Stimulated activated naive B cell treated with anti-CD40 and anti-IgM and Interleukin-4, amounts not matched to agents 10 μg/mL and 1 μg/mL and 100 μg/mL, for 72 hours (primary cell): ENCODE measurements at regions not wholly inside any gene's neighbourhood (a gene's known extent, or its start where the extent isn't known, plus 50 kb on each side); places are given as distances from the start of the nearest gene placed in this dataset.

ENCODE experiments used
- ATAC-seq, 2 donors: fragments of 150-1000 bp; cut with Tn5 transposase; replicated peaks; 2 replicates each; pipeline ENCODE4 v1.10.0; 2021; ENCODE audit warnings: moderate library complexity in 1 of 2
- DNase-seq: peaks from one replicate; pipeline ENCODE4 v3.0.0; 2021
- H3K27ac Mint-ChIP-seq: one replicate; pipeline ENCODE4 v1.8.0; 2022; ENCODE audit warnings: mild to moderate bottlenecking, mixed read lengths
- H3K27me3 Mint-ChIP-seq, 2 donors: one replicate each; pipeline ENCODE4 v1.8.0; 2022; ENCODE audit warnings: mixed read lengths in 2 of 2
- H3K36me3 Mint-ChIP-seq, 2 donors: one replicate each; pipeline ENCODE4 v1.8.0; 2022; ENCODE audit warnings: mixed read lengths in 2 of 2, mild to moderate bottlenecking in 1 of 2
- H3K4me1 Mint-ChIP-seq, 2 donors: one replicate each; pipeline ENCODE4 v1.8.0; 2022; ENCODE audit warnings: mixed read lengths in 2 of 2, mild to moderate bottlenecking in 1 of 2
- H3K4me3 Mint-ChIP-seq, 2 donors: one replicate each; pipeline ENCODE4 v1.8.0; 2022; ENCODE audit warnings: mild to moderate bottlenecking in 2 of 2, mixed read lengths in 2 of 2, moderate library complexity in 1 of 2
- H3K9me3 Mint-ChIP-seq, 2 donors: one replicate each; pipeline ENCODE4 v1.8.0; 2022; ENCODE audit warnings: mixed read lengths in 2 of 2, mild to moderate bottlenecking in 1 of 2

DNA sequence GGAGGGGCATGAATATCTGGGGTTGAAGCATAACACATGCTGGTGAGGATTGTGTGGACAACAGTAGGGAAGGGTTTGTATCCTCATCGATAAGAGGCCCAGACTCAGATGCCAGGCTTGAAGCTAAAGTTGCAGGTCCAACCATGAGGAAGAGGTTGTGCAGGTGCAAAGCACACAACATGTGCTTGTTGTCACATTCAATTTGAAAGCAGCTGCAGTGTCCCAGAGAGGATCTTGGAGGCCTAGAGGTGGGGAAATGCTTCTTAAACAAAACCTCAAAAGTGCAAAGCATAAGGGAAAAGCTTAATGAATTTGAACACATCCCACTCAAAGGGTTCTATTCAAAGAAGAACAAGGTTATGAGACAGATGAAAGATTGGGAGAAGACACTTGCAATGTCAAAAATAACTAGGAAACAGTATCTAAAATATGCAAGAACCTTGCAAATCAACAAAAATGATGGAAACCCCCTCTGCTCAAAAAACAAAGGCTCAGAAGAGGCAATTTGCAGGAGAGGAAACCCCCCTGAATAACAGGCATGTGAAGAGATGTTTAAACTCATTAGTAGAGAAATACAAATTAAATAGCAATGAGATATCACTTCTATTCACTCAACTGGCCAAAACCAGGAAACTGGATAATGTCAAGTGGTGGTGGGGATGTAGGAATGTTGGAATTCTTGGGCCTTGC lies 187.1 kb downstream of the KATNAL1 start:
- H3K4me3 Mint-ChIP-seq, result no peak overlapping the region
- H3K27ac Mint-ChIP-seq, result peak overlapping the region; percentile 60
- peaks cover 3 to 4% of the 10 kb centered on the region in 2 donors for H3K9me3 Mint-ChIP-seq
- peak; percentile 44 to 46 for ATAC-seq
- DNase-seq, result no peak
- H3K27me3 Mint-ChIP-seq, result peaks cover 22 to 29% of the 10 kb centered on the region in 2 donors
- peaks cover 39 to 44% of the 10 kb centered on the region in 2 donors for H3K4me1 Mint-ChIP-seq
- H3K36me3 Mint-ChIP-seq, result no peaks in the 10 kb centered on the region

DNA sequence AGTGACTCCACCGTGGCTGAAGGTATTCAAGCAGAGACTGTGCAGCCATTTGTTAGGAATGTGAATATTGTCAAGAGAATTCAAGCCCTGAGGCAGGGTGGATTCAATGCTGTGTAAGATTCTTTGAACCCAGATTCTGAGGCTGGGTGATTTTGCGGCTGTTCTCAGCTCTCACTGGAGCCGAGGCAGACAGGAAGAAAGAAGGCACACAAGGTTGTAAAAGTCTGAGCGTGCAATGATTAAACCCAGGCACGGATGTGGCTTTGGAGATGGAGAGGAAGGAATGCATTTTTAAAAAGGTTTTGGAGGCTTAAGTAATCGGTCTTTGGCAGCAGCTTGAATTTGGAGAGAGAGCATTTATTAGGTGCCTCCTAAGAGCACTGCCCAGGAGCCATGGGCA lies 187.9 kb downstream of the KATNAL1 start:
- Mint-ChIP-seq H3K4me3 (no peak overlapping the region), H3K27ac (no peak overlapping the region), H3K36me3 (no peaks in the 10 kb centered on the region), H3K27me3 (peaks cover 22 to 29% of the 10 kb centered on the region in 2 donors), H3K4me1 (peaks cover 42 to 45% of the 10 kb centered on the region in 2 donors), H3K9me3 (peaks cover 3 to 4% of the 10 kb centered on the region in 2 donors)
- DNase-seq (no peak), ATAC-seq (no peak)

DNA sequence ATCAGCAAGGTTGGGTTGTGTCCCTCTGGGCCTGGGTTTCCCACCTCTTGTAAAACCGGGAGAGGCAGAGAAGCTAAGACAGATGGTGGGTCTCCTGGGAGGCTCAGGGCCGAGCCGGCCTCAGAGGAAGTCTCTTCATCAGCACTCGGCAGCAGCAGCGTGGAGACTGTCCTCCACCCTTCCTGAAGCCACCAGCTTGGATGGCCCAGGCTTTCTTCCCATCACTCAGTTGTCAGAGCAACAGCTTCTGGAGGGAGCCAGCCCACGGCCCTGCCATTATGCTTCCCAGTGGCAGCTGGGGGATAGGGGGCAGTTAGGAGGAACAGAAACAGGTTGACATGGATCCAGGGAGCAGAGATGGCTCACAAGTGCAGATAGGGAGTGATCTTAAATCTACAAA lies 191.0 kb downstream of the KATNAL1 start:
- ATAC-seq, result no peak
- H3K4me3 Mint-ChIP-seq, result no peak overlapping the region
- peaks cover 28 to 33% of the 10 kb centered on the region in 2 donors for H3K27me3 Mint-ChIP-seq
- no peaks in the 10 kb centered on the region for H3K36me3 Mint-ChIP-seq
- DNase-seq, result no peak
- H3K27ac Mint-ChIP-seq, result no peak overlapping the region
- peaks cover 36 to 37% of the 10 kb centered on the region in 2 donors for H3K4me1 Mint-ChIP-seq
- peaks cover 3 to 4% of the 10 kb centered on the region in 2 donors for H3K9me3 Mint-ChIP-seq

DNA sequence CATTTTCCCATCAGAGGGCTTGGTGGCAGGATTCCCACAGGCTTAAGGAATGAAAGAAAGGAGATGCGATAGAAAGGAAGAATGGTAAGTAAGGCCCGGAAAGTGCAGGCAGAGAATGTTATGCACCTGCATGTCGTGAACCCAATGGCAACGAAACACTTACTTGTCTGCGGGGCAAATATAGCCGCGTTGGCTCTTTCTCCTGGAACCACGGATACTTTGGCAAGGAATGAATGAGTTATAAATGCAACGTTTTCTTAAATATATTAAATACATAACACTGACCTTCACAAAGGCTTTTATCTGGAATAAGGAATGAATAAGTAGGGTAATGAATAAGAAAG lies 192.1 kb downstream of the KATNAL1 start:
- no peaks in the 10 kb centered on the region for H3K36me3 Mint-ChIP-seq
- H3K4me1 Mint-ChIP-seq, result peaks cover 25 to 29% of the 10 kb centered on the region in 2 donors
- H3K27ac Mint-ChIP-seq, result no peak overlapping the region
- ATAC-seq (no peak), DNase-seq (no peak)
- H3K9me3 Mint-ChIP-seq, result peaks cover 3 to 4% of the 10 kb centered on the region in 2 donors
- peak overlapping the region; percentile 78 to 81 for H3K4me3 Mint-ChIP-seq
- peaks cover 28 to 33% of the 10 kb centered on the region in 2 donors for H3K27me3 Mint-ChIP-seq

DNA sequence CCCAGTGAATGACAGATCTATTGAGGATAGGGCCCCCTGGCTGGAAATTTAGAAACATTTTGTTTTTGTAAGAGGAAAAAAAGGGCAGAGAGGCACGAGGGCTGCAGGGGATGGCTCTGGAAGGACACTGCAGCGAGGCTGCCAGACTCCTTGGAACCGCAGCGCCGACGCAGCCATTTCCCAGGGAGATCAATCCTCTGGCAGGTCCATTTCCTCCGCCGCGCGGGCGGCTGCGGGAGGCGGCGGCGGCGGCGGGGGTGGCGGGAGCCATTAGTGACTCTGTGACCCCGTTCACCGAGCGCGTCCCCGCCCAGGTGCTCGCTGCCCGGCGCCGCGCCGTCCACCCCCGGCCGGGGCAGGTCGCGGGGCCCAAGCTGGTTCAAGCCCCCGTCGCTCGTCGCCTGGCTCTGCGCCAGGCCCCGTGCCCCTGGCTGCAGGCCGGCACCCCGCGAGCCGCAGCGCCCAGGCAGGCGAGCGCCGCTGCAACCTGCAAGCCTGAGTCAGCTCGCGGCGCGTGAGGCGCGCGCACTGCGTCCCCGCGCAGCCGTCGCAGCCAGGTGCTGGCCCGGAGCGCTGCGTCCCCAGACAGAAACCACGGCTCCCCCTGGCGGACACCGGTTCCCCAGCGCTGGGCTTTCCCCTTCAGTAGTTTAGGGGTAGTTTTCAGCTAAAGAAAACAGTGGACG lies 192.6 kb downstream of the KATNAL1 start:
- Mint-ChIP-seq H3K9me3 (peaks cover 3 to 4% of the 10 kb centered on the region in 2 donors), H3K36me3 (no peaks in the 10 kb centered on the region), H3K4me3 (peak overlapping the region; percentile 81), H3K27me3 (peaks cover 28 to 30% of the 10 kb centered on the region in 2 donors), H3K27ac (peak overlapping the region; percentile 51), H3K4me1 (peaks cover 20 to 24% of the 10 kb centered on the region in 2 donors)
- DNase-seq (peak; percentile 82), ATAC-seq (peak; percentile 93 to 94)

DNA sequence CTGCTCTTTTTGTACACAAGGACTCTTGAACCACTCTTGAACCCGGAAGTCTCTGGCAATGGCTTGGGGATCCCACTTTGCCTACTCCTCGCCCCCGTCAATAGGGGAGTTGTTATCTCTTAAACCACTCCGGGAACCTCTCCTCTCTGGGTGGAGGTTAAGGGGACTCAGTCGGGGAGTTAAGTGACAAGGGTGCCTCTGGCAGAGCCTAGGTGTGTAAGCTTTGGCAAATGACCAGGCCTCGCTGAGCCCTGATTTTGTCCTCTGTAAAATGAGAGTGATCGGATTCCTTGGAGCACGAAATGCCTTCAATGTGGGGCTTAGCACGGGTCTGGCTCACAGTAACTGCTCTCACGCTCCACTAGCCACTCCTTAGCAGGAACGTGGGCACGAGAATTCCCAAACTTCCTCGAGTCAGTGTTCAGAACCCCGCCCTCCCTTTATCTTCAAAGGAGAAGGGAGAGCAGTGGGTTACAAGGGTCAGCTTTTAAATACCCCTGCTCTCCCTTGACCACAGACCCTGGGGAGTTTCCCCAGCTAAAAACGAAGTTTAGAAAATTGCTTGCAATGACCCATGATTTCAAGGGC lies 193.3 kb downstream of the KATNAL1 start:
- Mint-ChIP-seq H3K27ac (peak overlapping the region; percentile 51), H3K36me3 (no peaks in the 10 kb centered on the region), H3K9me3 (peaks cover 3 to 4% of the 10 kb centered on the region in 2 donors), H3K4me3 (peak overlapping the region; percentile 81), H3K4me1 (peaks cover 15 to 19% of the 10 kb centered on the region in 2 donors), H3K27me3 (peaks cover 21 to 23% of the 10 kb centered on the region in 2 donors)
- ATAC-seq (no peak), DNase-seq (no peak)

DNA sequence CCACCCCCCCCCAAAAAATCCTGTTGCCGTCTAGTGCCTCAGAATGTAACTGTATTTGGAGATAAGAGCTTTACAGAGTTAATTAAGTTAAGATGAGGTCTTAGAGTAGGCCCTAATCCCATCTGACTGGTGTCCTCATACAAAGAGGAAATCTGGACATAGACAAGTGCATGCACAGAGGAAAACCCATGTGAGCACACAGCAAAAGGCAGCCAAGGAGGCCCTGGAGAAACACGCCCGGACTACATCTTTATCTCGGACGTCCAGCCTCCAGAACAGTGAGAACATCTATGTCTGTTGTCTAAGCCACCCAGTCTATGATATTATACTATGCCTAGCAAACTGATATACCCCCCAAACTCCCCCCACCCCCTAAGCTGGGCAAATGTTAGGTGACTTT lies 193.8 kb downstream of the KATNAL1 start:
- Mint-ChIP-seq H3K4me3 (no peak overlapping the region), H3K27ac (no peak overlapping the region), H3K9me3 (peaks cover 3 to 4% of the 10 kb centered on the region in 2 donors), H3K36me3 (no peaks in the 10 kb centered on the region), H3K27me3 (peaks cover 20 to 22% of the 10 kb centered on the region in 2 donors), H3K4me1 (peaks cover 15 to 19% of the 10 kb centered on the region in 2 donors)
- ATAC-seq (no peak), DNase-seq (no peak)

DNA sequence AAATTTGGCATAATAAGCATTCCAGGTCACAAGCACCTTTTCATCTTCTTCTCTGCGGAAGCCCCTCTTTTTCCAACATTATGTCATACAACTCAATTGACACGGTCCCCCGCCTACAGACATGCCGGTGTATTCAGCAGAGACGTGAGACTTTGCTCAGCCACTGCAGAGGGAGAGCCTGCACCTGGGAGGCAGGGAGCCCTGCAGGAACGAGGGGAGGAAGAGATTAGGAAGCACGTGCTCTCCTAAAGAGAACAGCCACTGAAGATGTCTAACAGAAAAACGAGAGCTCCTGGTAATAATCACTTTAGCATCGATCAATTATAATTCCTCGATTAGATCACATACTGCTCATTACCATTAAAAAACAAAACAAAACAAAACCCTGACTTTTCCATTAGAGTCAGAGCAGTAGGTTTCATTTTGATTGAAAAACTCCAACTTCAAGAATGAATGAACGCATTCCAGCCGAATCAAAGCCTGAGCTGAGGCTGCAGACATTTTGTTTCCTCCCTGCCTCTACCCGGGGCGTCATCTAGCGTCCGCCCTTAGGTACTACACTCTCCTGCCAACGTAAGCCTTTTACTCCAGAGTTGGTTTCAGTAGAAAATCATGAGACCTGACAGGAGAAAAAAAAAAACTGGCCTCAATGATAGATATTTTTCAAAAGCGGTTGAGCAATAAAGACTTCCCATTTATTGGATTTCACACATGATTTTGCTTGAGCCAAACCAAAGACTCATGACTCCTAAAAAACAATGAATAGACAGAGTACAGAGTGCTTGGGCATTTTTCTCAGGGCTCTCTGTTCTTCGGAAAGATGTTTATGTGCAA lies 194.5 kb downstream of the KATNAL1 start:
- Mint-ChIP-seq H3K36me3 (no peaks in the 10 kb centered on the region), H3K27ac (no peak overlapping the region), H3K4me1 (peaks cover 15 to 19% of the 10 kb centered on the region in 2 donors), H3K4me3 (peak overlapping the region; percentile 66 to 76), H3K9me3 (peaks cover 3 to 4% of the 10 kb centered on the region in 2 donors), H3K27me3 (peaks cover 14 to 16% of the 10 kb centered on the region in 2 donors)
- DNase-seq (peak; percentile 56), ATAC-seq (peak; percentile 41 to 54)

DNA sequence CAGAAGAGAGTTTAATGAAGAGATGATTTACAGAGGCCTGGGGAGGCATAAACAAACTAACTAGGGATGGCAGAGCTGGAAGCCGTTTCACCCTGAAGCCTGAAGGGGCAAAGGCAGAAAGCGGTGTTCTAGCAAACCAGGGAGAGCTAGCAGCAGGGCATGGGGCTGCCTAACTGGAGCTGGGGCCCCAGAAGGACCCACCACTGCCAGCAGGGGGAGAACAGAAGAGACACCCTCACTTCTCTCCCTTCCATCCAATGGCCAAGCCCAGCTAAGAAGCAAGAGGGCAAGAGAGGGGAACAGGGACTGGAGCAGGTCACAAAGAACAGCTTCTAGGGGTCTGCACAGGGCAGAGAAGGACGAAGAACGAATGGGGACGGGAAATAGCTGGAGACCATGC lies 195.5 kb downstream of the KATNAL1 start:
- H3K4me3 Mint-ChIP-seq, result peak overlapping the region in 1 of 2 donors; percentile 7
- no peaks in the 10 kb centered on the region for H3K36me3 Mint-ChIP-seq
- H3K9me3 Mint-ChIP-seq, result no peaks in the 10 kb centered on the region
- H3K4me1 Mint-ChIP-seq, result peaks cover 15 to 19% of the 10 kb centered on the region in 2 donors
- peaks cover 12 to 14% of the 10 kb centered on the region in 2 donors for H3K27me3 Mint-ChIP-seq
- DNase-seq, result no peak
- ATAC-seq, result peak in 1 of 2 donors; percentile 29
- H3K27ac Mint-ChIP-seq, result no peak overlapping the region

DNA sequence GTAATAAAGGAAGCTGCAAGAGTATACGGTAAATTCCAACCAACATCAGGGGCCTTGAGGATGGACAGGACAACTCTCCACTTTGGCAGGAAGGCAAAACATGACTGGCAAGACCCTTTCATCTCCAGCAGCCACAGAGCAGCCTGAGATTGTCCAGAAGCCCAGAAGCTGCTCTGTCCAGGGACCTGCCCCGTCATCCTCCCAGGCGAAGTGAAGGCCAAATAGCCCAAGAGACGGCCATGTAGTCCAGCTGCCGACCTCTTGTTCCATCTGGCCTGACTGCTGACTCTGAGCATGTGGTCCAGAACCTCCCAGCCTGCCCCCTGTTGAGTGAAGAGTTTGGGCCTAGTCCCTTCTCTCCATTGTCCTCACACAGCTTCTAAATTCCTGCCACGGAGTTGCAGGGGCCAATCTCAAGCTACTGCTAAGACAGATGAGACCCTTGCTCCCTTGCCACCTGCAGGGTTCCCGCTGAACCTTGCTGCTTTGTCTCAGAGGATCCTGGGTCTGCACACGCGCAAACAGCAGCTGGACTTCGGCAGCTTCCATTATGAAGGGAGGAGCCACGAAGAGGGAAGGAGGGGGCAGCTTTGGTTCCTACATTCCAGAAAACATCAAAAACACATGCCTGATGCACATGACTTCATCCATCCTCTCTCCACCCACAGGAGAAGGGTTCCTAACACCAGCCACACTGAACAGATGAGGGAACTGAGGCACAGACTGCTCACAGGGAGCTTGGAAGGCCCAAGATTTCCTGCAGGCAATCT lies 196.9 kb downstream of the KATNAL1 start:
- DNase-seq (no peak), ATAC-seq (no peak)
- no peaks in the 10 kb centered on the region for H3K9me3 Mint-ChIP-seq
- H3K27ac Mint-ChIP-seq, result no peak overlapping the region
- H3K36me3 Mint-ChIP-seq, result no peaks in the 10 kb centered on the region
- H3K4me3 Mint-ChIP-seq, result no peak overlapping the region
- peaks cover 4 to 6% of the 10 kb centered on the region in 2 donors for H3K27me3 Mint-ChIP-seq
- peaks cover 15 to 16% of the 10 kb centered on the region in 2 donors for H3K4me1 Mint-ChIP-seq

DNA sequence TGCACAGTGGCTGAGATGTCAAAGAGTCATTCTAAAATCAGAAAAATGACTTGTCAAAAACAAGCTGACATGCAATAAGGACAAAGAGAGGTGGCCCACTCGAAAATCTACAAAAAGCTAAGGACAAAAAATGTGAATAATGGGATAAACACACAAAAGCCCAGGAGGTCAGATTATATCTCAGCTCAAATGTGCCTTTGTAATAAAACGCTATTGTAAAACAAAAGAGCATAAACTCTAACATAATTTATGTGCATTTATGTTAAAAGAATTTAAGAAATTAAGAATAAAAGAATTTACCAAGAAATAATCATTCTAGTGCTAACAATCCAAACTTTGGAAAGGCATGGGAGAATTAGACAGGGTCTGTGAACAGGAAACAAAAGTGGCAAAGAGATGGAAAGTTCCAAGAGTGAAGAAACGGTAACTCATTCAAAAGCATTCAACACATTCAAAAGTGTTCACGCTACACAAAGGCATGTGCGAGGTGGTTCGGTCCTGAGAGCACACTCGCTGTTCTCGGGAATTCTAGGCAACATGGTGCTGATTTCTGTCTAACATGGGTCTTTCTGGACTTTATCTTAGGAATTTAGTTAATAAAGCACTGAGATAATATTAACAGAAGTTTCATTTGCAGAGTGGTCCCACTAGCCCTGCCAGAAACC lies 197.7 kb downstream of the KATNAL1 start:
- no peak overlapping the region for H3K4me3 Mint-ChIP-seq
- H3K4me1 Mint-ChIP-seq, result peaks cover 13 to 15% of the 10 kb centered on the region in 2 donors
- ATAC-seq (no peak), DNase-seq (no peak)
- no peaks in the 10 kb centered on the region for H3K9me3 Mint-ChIP-seq
- no peak overlapping the region for H3K27ac Mint-ChIP-seq
- H3K27me3 Mint-ChIP-seq, result peaks cover 4 to 6% of the 10 kb centered on the region in 2 donors
- no peaks in the 10 kb centered on the region for H3K36me3 Mint-ChIP-seq

DNA sequence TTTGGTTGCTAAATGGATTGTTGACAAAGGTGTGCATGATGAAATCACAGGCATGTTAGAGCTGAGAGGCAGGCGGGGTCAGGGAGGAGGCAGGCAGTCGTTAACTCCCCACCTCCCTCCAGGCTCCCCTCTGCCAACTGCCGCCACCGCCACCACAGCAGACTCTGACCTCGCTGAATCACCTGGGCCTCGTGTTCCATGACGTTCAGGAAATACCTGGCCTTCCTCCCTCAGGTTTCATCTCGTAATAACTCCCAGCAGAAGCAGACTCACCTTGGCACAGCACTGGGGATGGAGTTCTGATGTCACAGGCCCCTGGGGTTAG lies 198.5 kb downstream of the KATNAL1 start:
- Mint-ChIP-seq H3K4me3 (no peak overlapping the region), H3K4me1 (peaks cover 9 to 10% of the 10 kb centered on the region in 2 donors), H3K9me3 (no peaks in the 10 kb centered on the region), H3K27me3 (peaks cover 4 to 6% of the 10 kb centered on the region in 2 donors), H3K27ac (no peak overlapping the region), H3K36me3 (no peaks in the 10 kb centered on the region)
- ATAC-seq (no peak), DNase-seq (no peak)

DNA sequence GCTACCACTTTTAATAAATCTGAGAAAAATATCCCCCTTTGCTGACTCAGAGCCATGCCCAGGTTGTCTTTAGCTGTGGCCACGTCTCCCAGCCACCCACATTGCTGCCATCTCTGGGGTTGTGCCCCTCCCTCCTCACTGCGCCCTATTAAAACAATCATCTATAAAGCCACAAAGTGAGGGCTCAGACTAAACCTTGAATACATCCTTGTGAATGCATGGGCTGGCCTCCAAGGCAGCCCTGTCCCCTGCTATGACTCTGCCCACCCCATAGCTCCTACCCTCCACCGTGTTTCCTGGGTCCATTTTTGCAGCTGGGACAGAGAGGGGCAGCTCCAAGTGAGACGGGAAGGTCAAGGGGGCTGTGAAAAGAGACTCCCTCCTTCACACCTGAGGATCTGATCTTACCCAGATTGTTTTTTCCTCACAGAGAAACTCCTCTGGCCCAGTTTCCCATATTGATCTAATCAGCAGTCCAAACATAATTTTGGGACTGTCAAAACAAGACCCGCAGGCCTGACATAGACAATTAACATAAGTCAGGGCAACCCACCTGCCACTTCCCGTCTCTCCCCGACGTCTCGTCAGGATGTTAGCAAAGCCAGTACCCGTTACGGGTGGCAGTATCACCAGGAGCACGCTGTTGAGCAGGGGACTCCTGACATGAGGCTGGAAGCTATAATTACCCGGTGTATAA lies 199.0 kb downstream of the KATNAL1 start:
- Mint-ChIP-seq H3K36me3 (no peaks in the 10 kb centered on the region), H3K4me1 (peaks cover 9 to 10% of the 10 kb centered on the region in 2 donors), H3K4me3 (no peak overlapping the region), H3K9me3 (no peaks in the 10 kb centered on the region), H3K27ac (peak overlapping the region; percentile 59), H3K27me3 (peaks cover 4 to 6% of the 10 kb centered on the region in 2 donors)
- DNase-seq (no peak), ATAC-seq (no peak)
